T-helper 2 cell treated with Interferon-gamma antibody and Interleukin-4, amounts not matched to agents 5 μg/mL and 100 μg/mL, for 36 hours (primary cell): ENCODE measurements at regions not wholly inside any gene's neighbourhood (a gene's known extent, or its start where the extent isn't known, plus 50 kb on each side); places are given as distances from the start of the nearest gene placed in this dataset.

ENCODE experiments used
- DNase-seq: peaks from one replicate; pipeline ENCODE4 v3.0.0; 2021; ENCODE audit warnings: low spot score
- H3K27ac Mint-ChIP-seq: one replicate; pipeline ENCODE4 v1.8.0; 2021; ENCODE audit warnings: mild to moderate bottlenecking, mixed read lengths
- H3K27me3 Mint-ChIP-seq: one replicate; pipeline ENCODE4 v1.8.0; 2021; ENCODE audit warnings: low read depth, mixed read lengths
- H3K36me3 Mint-ChIP-seq: one replicate; pipeline ENCODE4 v1.8.0; 2021; ENCODE audit warnings: low read depth, mixed read lengths
- H3K4me1 Mint-ChIP-seq: one replicate; pipeline ENCODE4 v1.8.0; 2021; ENCODE audit warnings: low read depth, mixed read lengths
- H3K4me3 Mint-ChIP-seq: one replicate; pipeline ENCODE4 v1.8.0; 2022; ENCODE audit warnings: mild to moderate bottlenecking, moderate library complexity, mixed read lengths
- H3K9me3 Mint-ChIP-seq: one replicate; pipeline ENCODE4 v1.8.0; 2021; ENCODE audit warnings: mixed read lengths

- no peak for DNase-seq
- Mint-ChIP-seq H3K36me3 (no peaks in the 10 kb centered on the region), H3K27ac (no peak overlapping the region), H3K4me3 (no peak overlapping the region), H3K9me3 (peaks cover 36% of the 10 kb centered on the region), H3K27me3 (no peaks in the 10 kb centered on the region), H3K4me1 (no peaks in the 10 kb centered on the region)
Measured at GRCh38 chr17:71349908-71350600, 770.8 kb upstream of the SOX9 start.

GRCh38 chr17:71360301-71360700 is 760.5 kb upstream of the SOX9 start:
- H3K27ac Mint-ChIP-seq = no peak overlapping the region
- DNase-seq = no peak
- H3K9me3 Mint-ChIP-seq = peaks cover 33% of the 10 kb centered on the region
- H3K36me3 Mint-ChIP-seq = no peaks in the 10 kb centered on the region
- H3K27me3 Mint-ChIP-seq = no peaks in the 10 kb centered on the region
- no peak overlapping the region for H3K4me3 Mint-ChIP-seq
- H3K4me1 Mint-ChIP-seq = no peaks in the 10 kb centered on the region

GRCh38 chr17:71361656-71362450 is 759.0 kb upstream of the SOX9 start:
- Mint-ChIP-seq H3K9me3 (peaks cover 40% of the 10 kb centered on the region), H3K27me3 (no peaks in the 10 kb centered on the region), H3K36me3 (no peaks in the 10 kb centered on the region), H3K4me3 (no peak overlapping the region), H3K4me1 (no peaks in the 10 kb centered on the region), H3K27ac (no peak overlapping the region)
- DNase-seq = no peak

- H3K27me3 Mint-ChIP-seq = no peaks in the 10 kb centered on the region
- no peaks in the 10 kb centered on the region for H3K4me1 Mint-ChIP-seq
- peaks cover 40% of the 10 kb centered on the region for H3K9me3 Mint-ChIP-seq
- DNase-seq = no peak
- no peak overlapping the region for H3K4me3 Mint-ChIP-seq
- H3K36me3 Mint-ChIP-seq = no peaks in the 10 kb centered on the region
- H3K27ac Mint-ChIP-seq = no peak overlapping the region
Measured at GRCh38 chr17:71363661-71364060, 757.2 kb upstream of the SOX9 start.

GRCh38 chr17:71371809-71372208 is 749.0 kb upstream of the SOX9 start:
- peaks cover 43% of the 10 kb centered on the region for H3K9me3 Mint-ChIP-seq
- no peaks in the 10 kb centered on the region for H3K4me1 Mint-ChIP-seq
- no peak for DNase-seq
- no peak overlapping the region for H3K27ac Mint-ChIP-seq
- no peaks in the 10 kb centered on the region for H3K27me3 Mint-ChIP-seq
- no peaks in the 10 kb centered on the region for H3K36me3 Mint-ChIP-seq
- H3K4me3 Mint-ChIP-seq = no peak overlapping the region

DNA sequence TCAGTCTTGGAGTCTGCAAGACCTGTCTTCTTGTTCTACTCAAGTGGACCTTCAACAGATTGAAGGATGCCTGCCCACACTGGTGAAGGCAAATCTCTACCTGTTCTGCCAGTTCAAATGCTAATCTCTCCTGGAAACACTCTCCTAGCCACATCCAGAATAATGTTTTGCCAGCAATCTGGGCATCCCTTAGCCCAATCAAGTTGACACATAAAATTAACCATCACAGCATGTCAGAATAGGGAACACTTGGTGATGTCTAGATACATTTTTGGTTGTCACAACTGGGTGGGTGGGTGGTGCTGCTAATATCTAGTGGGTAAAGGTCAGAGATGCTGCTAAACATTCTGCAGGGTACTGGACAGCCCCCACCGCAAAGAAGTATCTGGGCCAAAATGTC is 744.9 kb upstream of the SOX9 start:
- Mint-ChIP-seq H3K27ac (no peak overlapping the region), H3K4me3 (no peak overlapping the region), H3K9me3 (peaks cover 54% of the 10 kb centered on the region), H3K36me3 (no peaks in the 10 kb centered on the region), H3K4me1 (no peaks in the 10 kb centered on the region), H3K27me3 (no peaks in the 10 kb centered on the region)
- no peak for DNase-seq

DNA sequence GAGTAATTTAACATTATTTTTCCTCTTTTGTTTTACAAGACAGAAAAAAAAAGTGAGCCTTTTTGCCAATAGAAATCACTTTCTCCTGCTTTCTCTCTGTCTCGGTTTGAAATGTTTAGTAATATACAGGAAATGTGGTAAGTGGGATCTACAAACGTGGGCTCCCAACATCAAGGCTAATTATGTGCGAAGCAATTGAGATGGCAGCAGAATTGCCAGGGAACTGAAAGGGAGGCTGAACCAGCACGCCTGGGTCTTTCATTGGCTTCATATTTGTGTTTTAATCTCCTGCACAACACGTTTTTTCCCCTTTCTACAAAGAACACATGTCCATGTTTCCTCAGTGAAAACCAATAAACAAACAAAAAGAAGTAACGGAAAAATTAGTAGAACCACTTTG is 743.9 kb upstream of the SOX9 start:
- Mint-ChIP-seq H3K9me3 (peaks cover 51% of the 10 kb centered on the region), H3K27ac (no peak overlapping the region), H3K4me3 (no peak overlapping the region), H3K36me3 (no peaks in the 10 kb centered on the region), H3K27me3 (no peaks in the 10 kb centered on the region), H3K4me1 (no peaks in the 10 kb centered on the region)
- no peak for DNase-seq

- Mint-ChIP-seq H3K36me3 (no peaks in the 10 kb centered on the region), H3K27ac (no peak overlapping the region), H3K4me1 (no peaks in the 10 kb centered on the region), H3K27me3 (no peaks in the 10 kb centered on the region), H3K4me3 (no peak overlapping the region), H3K9me3 (peaks cover 42% of the 10 kb centered on the region)
- no peak for DNase-seq
Measured at GRCh38 chr17:71378036-71378435, 742.8 kb upstream of the SOX9 start.

DNA sequence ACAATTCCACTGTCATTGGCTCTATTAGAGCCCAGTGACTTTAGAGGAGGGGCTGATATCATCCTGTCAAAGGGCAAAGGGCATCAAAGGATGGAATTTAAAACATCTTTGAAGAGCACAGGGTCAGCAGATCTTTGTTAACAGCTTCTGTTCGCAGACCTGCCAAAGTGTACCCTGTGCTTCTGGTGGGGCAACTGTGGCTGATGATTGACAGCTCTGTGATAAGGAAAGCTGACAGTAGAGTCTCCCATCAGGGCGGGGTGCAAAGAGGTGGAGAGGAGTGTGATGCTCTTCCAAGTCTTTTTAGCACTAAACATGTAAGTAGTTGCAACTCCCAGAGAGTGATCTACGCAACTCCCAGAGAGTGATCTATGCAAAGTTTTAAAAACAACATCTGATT is 742.1 kb upstream of the SOX9 start:
- Mint-ChIP-seq H3K9me3 (peaks cover 42% of the 10 kb centered on the region), H3K4me3 (no peak overlapping the region), H3K36me3 (no peaks in the 10 kb centered on the region), H3K27me3 (no peaks in the 10 kb centered on the region), H3K27ac (no peak overlapping the region), H3K4me1 (no peaks in the 10 kb centered on the region)
- no peak for DNase-seq

DNA sequence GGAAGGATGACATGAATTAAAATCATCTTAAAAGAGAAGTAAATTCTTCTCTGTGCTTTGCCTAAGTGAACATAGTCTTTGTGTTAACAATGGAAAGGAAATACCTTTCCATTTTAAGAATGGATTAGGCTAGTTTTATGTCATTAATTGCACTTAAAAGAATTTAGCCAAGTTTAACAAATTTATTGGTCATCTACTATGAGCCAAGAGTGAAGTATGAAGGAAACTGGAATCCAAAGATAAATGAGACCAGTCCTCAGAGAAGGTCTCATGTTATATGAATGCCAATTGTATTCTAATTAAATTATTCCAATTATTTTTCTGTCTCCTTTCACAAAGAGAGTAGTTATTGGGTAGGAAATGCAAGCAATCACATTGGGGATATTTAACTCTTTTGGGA is 741.3 kb upstream of the SOX9 start:
- no peaks in the 10 kb centered on the region for H3K27me3 Mint-ChIP-seq
- DNase-seq = no peak
- H3K36me3 Mint-ChIP-seq = no peaks in the 10 kb centered on the region
- H3K27ac Mint-ChIP-seq = no peak overlapping the region
- H3K4me3 Mint-ChIP-seq = no peak overlapping the region
- no peaks in the 10 kb centered on the region for H3K4me1 Mint-ChIP-seq
- H3K9me3 Mint-ChIP-seq = peaks cover 42% of the 10 kb centered on the region

GRCh38 chr17:71380535-71380934 is 740.3 kb upstream of the SOX9 start:
- DNase-seq = no peak
- Mint-ChIP-seq H3K4me1 (no peaks in the 10 kb centered on the region), H3K36me3 (no peaks in the 10 kb centered on the region), H3K27me3 (no peaks in the 10 kb centered on the region), H3K9me3 (peaks cover 42% of the 10 kb centered on the region), H3K27ac (no peak overlapping the region), H3K4me3 (no peak overlapping the region)

- Mint-ChIP-seq H3K4me1 (no peaks in the 10 kb centered on the region), H3K27ac (no peak overlapping the region), H3K9me3 (peaks cover 41% of the 10 kb centered on the region), H3K36me3 (no peaks in the 10 kb centered on the region), H3K4me3 (no peak overlapping the region), H3K27me3 (no peaks in the 10 kb centered on the region)
- no peak for DNase-seq
Measured at GRCh38 chr17:71380936-71381335, 739.9 kb upstream of the SOX9 start.

DNA sequence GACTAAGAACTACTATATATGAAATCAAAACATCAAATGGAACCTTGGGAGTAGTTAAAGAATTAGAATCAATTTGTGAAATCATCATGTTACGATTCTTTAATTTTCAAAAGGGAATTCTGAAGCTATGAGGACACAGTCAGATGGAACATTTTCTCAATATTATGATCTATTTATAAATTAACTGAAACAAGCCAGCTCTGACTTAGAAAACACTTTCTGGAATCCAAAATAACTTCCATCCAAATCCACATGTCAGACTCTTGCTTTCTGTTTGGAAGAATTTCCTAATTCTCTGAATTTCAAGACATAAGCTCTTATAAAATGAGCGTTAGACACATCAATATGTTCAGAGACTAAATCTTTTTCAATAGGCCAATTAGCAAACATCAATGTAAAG is 737.7 kb upstream of the SOX9 start:
- Mint-ChIP-seq H3K27ac (no peak overlapping the region), H3K9me3 (peaks cover 36% of the 10 kb centered on the region), H3K36me3 (no peaks in the 10 kb centered on the region), H3K4me1 (no peaks in the 10 kb centered on the region), H3K4me3 (no peak overlapping the region), H3K27me3 (no peaks in the 10 kb centered on the region)
- no peak for DNase-seq

DNA sequence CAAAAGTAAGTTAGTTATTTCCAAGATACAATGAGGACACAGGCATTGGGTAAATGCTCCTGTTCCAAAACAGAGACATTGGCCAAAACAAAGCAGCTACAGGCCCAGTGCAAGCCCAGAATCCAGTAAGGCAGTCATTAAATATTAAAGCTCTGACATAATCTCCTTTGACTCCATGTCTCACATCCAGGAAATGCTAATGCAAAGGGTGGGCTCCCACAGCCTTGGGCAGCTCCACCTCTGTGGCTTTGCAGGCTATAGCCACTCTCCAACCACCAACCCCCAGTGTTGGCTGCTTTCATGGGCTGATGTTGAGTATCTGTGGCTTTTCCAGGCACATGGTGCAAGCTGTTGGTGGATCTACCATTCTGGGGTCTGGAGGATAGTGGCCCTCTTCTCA is 733.4 kb upstream of the SOX9 start:
- Mint-ChIP-seq H3K27me3 (no peaks in the 10 kb centered on the region), H3K4me1 (no peaks in the 10 kb centered on the region), H3K4me3 (no peak overlapping the region), H3K9me3 (peaks cover 31% of the 10 kb centered on the region), H3K36me3 (no peaks in the 10 kb centered on the region), H3K27ac (no peak overlapping the region)
- DNase-seq = no peak
